GM12891 (cell line): ENCODE measurements at regions not wholly inside any gene's neighbourhood (a gene's known extent, or its start where the extent isn't known, plus 50 kb on each side); places are given as distances from the start of the nearest gene placed in this dataset.
"Not testable (repeated sequence)": the region's sequence is repeated elsewhere in the genome, so short reads cannot be mapped to it uniquely, and the experiment has no call there.

Source experiments
- POLR2A ChIP-seq: IDR thresholded peaks from 2 replicates; pipeline ENCODE4 v1.6.1; 2011; ENCODE audit warnings: low read depth, low read length, control low read depth
- SPI1 ChIP-seq: IDR thresholded peaks from 2 replicates; pipeline ENCODE4 v1.6.1; 2011; ENCODE audit warnings: low read depth, low read length, control low read depth
- TAF1 ChIP-seq: IDR thresholded peaks from 2 replicates; pipeline ENCODE4 v1.6.1; 2011; ENCODE audit warnings: low read depth, low read length, control low read depth

- not testable (repeated sequence) for TF ChIP-seq SPI1, TAF1, POLR2A
Observed at GRCh38 chr12:103026643-103027042, 69.2 kb downstream of the ASCL1 start.
